ENCODE measurements at regions not wholly inside any gene's neighbourhood (a gene's known extent, or its start where the extent isn't known, plus 50 kb on each side); places are given as distances from the start of the nearest gene placed in this dataset.

GRCh38 chr4:141571362-141571761, 65.0 kb upstream of the IL15 start:
- no peak for TF ChIP-seq YY1 (IDR thresholded peaks at IDR 0.05; ENCODE audit: insufficient read depth, insufficient read length)
- no peak for TF ChIP-seq SUZ12 (IDR thresholded peaks at IDR 0.05; ENCODE audit: extremely low read depth, insufficient read depth, insufficient read length)
- TF ChIP-seq ZNF274 (IDR thresholded peaks at IDR 0.05; ENCODE audit: low read depth, low read length) = no peak

All from NT2/D1 (cell line).